M059J (cell line): ENCODE measurements at regions not wholly inside any gene's neighbourhood (a gene's known extent, or its start where the extent isn't known, plus 50 kb on each side); places are given as distances from the start of the nearest gene placed in this dataset.

ENCODE experiments used
- DNase-seq: peaks from one replicate; pipeline ENCODE4 v3.0.0-alpha.2; 2012; ENCODE audit warnings: low read depth

DNA sequence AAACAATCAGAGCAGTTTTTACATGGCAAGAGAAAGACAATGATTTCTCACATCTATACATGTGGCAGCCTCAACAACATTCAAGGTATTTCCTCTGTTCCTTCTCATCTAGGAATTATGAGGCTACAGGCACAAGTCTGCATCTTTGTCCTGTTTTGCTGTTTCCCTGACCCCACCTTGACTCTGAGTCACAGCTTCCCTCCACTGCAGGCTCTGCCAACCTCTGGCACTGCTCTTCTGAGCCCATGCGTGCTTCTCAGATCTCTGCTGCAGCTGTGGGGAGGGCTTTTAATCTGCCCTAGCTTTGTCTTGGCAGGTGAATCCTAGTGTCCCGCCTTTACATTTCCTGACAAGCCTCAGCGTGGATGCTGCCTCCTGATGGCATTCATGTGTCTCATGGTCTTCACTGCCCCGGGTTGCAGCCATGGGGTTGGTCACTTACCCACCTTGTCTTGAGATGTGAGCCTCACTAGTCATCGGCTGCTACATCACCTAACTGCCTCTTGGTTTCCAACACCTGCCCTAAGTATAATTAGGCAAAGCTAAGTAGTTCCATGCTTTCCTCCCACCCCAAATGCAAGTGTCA, 578.5 kb downstream of the TBC1D22A start:
- peak; percentile 46 for DNase-seq

DNA sequence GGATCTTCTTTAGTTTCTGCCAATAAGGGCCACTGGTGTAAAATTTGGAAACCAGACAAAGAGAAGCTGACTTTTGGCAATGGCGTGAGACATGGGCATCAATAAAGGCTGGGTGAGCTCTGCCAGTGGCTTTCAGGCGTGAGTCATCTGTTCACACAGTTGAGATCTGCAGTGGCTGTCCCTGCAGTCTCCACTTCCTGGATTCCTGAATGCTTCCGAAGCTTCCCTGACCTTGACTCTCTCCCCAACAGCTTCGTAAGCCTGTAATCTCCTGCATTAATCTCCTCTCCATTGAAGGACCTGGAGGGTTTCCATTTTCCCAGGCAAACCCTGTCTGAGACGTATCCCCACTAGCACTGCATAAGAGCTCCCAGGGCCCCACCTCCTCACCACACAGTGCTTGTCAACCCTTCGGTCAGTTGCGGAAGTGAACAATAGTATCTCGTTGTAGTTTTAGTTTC, 574.7 kb downstream of the TBC1D22A start:
- DNase-seq = peak; percentile 98

DNA sequence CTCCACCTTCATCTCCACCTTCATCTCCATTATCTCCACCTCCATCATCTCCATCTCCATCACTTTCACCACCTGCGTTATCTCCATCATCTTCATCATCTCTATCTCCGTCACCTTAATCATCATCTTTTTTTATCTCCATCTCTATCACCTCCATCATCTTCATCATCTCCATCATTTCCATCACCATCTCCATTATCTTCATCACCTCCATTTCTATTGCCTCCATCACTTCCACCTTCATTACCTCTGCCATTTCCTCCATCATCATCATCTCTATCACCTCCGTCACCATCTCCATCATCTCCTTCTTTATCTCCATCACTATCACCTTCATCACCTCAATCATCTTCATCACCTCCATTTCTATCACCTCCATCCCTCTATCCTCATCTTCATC, 573.5 kb downstream of the TBC1D22A start:
- no peak for DNase-seq

DNA sequence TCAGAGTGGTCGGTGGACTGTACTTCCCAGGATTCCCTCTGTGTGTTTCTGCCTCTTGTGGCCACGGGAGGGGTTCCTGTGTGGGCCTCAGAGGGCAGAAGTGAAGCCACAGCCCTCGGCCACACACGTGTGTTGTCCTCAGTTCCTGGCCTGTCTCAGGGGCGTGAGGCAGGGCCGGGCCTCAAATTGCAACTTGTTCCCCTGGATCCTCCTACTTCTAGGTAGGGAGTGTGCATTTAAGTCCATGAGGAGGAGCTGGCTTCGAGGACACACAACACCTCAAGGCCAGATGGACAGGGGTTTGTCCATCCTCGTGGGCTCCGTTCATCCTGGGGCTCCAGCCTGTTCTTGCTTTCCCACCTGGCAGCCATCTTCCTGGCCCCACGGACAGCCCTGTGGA, 573.0 kb downstream of the TBC1D22A start:
- no peak for DNase-seq

DNA sequence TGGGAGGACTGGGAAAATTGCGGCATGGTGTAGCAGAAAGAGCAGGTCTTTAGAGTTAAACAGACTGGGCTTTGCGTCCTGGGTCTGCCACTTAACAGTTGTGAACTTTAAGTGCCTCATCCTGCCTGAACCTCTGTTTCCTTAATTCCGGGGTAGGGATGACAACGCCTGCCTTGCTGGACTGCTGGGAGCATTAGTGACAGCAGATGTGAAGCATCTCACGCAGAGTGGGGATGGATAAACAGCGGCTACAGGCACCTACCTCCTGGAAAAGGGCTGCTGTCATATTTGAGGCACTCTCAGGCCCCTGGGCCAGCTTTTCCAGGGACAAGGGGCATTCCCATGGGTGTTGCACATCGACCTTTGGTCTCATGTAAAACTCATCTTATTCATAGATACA, 572.2 kb downstream of the TBC1D22A start:
- no peak for DNase-seq

DNA sequence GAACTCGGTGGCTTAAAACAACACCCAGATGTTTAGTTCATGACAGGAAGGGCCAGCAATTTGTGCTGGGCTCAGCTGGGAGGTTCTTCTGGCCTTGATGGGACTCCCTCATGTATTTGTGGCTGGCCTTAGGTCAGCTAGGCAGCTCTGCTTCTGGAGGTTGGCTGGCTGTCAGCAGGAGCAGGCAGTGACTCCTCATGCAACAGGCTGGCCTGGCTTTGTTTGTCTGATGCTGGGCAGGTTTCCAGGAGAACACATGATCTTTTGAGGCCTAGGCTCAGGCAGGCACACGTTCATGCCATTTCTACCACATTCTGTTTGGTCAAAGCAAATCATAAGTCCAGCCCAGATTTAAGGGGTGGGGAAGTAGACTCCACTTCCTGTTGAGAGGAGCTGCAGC, 571.2 kb downstream of the TBC1D22A start:
- peak; percentile 80 for DNase-seq

DNA sequence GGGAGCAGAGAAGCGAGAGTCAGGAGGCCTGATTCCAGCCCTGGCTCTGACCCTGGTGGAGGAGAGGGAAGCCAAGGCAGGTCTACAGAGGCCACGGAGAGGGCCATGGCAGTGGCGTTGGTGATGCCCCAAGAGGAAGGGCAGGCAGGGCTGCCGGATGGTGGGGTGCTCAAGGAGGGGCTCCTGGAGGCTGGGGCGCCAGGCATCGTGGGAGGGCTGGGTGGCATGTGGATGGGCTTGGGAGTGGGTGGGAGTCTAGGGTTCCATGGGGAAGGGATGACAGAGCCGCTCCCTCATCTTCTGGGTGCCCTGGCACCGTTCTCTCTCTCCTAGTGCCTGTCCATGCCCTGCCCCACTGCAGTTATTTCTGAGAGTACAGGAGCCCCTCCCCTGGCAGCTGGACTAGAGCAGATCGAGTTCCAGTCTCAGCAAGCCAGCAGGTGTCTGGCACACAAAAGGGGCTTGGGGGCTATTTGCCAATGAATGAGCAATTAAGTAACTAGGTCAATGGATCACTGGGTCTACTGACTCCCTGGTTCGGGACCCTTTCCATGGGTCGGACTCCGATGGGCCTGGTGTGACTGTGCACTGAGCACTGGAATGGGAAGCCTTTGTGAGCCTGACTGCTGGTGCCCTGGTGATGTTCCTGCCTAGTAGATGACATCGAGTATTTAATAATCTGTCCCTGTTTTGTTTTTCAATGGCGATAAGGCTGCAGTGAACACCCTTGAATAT, 570.0 kb downstream of the TBC1D22A start:
- DNase-seq = no peak

DNA sequence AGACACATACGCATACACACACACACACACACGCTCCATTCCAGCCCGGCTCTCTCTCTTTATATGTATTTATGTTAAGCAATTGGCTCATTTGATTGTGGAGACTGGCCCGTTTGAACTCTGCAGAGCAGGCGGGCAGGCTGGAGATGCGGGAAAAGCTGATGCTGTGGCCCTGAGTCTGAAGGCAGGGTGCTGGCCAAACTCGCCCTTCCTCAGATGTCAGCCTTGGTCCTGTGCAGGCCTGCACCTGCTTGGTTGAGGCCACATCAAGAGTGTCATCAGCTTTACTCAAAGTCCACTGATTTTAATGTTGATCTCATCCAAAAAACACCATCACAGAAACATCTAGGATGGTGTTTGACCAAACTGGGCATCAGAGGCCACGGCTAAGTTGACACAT, 569.3 kb downstream of the TBC1D22A start:
- no peak for DNase-seq

DNA sequence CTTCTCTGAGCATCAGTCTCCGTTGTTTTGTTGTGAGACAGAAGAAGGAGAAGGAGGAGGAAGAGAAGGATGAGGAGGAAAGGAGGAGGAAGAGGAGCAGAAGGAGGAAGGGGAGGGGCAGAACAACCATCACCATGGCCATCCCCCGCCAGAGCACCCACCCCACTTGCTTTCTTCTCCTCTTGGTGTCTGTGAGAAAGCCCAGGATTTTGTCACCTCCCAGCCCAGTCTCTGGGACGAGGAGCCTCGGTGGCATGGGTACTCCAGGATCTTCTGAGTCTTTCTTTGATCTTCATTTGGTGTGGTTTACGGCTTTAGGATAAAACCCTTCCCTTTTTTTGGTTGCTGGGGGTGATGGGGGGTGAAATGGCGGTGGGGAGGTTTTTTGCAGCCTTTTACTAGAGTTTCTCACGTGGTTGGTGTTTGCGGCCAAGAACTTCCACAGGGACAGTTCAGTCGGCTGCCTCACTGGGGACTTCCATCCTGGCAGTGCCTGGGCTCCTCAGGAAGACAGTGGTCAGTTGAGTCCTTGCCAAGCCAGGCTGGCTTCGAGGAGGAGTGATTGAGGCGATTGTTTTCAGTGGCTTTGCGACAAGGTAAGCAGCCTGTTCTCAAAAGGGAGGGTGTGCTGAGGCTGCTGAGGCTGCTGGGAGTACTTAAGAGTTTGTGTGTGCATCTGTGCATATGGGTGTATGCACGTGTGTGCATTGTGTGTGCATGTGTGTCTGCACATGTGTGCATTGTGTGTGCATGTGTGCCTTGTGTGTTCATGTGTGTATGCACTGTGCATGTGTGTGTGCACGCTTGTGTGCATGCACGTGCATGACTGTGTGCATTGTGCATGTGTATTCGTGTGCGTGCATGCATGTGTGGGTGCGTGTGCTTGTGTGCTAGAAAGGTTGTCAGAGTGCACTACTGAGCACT, 567.5 kb downstream of the TBC1D22A start:
- DNase-seq = peak; percentile 67

DNA sequence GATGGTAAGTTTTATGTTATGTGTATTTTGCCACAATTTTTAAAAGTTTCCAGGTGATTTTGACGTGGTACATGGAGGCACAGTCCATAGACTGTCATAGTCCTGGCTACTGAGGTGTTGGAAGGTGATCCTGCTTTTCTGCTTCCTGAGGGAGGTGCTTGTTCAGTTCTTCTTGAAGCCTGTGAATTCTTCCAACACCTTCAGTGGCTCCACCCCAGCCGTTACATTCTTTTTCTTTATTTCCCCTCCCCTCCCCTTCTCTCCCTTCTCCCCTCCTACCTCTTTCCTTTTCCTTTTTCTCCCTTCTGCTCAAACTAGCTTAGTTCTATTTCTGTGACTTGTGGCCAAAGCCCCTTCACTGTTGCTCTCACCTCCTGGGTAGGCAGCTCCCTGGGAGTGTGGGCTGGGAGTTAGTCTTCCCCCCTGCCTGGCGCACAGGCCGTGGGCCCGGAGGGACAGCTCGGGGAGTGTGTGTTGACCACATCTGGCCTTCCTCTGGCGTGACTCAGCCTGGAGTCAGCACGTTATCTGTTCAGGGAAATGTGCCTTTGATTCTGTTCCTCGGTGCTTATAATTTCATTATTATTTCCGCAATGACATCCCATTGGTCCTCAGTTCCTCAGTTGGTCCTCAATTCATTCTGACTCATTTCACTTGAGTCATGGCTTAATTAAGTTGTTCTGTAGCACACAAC, 566.2 kb downstream of the TBC1D22A start:
- peak; percentile 96 for DNase-seq

DNA sequence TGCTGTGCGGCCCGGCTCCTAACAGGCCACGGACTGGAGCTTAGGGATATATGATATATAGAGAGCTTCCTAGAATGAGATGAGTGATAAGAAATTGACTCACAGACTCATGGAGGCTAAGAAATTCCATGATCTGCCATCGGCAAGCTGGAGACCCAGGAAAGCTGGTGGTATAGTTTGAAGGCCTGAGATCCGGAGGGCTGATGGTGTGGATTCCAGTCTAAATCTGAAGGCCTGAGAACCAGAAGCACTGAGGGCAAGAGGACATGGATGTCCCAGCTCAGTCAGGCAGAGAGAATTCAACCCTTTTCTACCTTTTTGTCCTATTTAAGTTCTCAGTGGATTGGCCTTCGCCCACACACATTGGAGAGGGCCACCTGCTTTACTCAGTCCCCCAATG, 564.8 kb downstream of the TBC1D22A start:
- no peak for DNase-seq

DNA sequence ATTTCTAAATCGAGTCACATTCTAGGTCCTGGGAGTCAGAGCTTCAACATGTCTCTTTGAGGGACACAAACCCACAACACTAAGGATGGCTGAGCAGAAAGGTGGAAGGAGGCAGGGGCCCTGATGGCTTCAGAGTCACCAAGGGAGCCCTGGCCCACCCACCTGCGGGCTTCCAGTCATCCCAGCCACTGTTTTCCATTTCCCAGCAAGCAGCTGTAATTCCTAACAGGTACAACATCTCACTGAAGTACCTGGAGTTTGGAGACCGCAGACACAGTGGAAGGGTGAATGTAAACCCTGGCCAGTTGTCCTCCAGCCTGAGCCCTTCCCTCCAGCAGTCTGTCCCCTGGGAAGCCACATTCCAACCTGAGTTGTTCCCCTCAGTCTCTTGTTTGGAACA, 562.8 kb downstream of the TBC1D22A start:
- DNase-seq = no peak

DNA sequence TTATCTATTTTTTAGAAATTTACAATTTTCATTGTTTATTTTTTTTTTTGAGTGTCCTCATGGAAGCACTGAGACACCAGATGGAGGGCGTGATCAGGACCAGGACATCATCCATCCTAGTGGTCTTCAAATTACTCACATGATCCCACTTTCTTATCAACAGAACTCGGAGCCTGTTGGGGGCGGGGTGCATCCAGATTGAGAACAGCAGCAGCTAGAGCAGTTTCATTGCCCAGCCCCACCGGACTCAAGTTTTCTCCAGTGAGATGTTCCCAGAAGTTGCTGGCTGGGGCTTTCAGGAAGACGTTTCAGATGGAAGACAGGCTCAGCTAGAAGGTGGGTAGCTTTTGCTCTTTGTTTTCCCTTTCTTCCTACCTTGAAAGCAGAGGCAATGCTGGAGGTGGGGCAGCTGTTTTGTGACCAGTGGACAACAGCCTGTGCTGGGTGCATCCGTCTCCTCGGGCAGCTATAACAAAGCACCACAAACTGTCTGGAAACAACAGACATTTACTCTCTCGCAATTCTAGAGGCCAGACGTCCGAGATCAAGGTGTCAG, 562.1 kb downstream of the TBC1D22A start:
- DNase-seq = no peak

DNA sequence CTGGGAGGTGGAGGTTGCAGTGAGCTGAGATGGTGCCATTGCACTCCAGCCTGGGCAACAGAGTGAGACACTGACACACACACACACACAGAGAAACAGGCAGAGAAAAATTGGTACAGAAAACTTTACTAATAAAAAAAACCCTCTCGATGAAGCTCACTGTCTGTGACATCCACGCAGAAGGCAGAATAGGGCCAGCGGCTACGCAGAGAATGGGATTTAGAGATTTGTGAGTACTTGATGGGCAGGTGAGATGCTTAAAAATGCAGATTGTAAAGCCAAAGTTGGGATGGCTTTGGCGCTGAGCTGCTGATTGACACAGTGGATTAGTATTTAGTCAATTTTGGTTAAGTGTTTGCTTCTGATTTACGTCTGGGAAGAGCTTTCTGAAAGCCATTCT, 561.1 kb downstream of the TBC1D22A start:
- no peak for DNase-seq

DNA sequence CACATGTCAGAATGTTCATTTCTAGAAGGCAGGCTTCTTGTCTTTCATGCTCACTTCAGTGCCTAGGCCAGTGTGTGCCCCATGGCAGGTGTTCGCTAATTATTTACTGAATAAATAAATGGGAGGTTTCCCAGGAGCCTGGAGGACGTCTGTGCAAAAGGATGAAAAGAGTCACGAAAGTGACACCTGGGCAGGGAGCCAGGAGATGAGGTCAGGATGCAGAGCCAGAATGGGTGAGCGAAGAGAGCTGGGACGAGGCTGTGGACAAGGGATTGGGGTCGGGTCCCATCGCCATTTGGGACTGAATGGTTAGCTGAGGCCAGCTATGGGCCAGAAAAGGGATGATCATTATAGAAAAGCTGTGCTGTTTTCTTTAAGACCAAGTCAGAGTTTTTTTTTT, 560.4 kb downstream of the TBC1D22A start:
- DNase-seq = peak; percentile 44

DNA sequence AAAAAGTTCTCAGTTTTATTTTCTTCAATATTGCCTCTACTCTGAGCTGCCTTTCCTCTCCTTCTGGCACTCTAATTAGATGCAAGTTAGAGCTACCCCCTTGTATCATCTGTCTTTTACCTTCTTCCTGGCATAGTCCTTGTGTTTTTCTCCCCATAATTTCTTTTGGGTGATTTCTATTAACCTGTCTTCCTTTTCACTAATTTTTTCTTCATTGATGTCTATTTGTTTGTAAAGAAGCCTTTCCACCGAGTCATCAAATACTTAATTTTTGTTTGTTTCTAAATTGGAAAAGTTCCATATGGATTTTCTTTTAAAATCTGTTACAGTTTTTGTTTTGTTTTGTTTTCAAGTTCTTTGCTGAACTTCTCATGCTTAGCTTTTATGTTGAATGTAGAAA, 558.1 kb downstream of the TBC1D22A start:
- DNase-seq = no peak

DNA sequence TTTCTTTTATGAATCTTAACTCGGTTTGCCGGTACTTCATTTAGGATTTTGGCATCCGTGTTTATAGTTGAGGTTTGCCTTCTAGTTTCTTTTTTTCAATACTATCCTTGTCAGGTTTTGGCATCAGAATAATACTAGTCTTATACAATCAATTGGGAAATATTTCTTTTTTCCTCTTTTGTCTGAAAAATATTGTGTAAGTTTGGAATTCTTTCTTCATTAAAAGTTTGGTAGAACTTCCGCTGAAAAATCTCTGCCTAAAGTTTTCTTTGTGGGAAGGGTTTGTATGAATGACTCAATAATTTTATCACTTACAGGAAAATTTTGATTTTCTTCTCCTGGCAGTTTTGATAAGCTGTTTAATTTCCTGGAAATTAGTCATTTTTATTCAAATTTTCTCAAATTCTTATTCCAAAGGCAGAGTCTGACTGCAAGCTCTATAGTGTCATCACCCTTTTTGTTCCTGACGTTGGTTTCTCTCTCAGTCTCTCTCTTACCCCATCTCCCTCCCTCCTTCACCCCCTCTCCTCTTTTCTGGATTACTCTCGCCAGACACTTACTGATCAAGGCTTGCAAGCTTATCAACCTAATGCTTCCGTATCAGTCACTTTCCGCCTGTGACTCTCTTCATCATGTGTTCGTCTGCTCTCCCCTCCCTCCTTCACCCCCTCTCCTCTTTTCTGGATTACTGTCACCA, 555.7 kb downstream of the TBC1D22A start:
- DNase-seq = no peak

DNA sequence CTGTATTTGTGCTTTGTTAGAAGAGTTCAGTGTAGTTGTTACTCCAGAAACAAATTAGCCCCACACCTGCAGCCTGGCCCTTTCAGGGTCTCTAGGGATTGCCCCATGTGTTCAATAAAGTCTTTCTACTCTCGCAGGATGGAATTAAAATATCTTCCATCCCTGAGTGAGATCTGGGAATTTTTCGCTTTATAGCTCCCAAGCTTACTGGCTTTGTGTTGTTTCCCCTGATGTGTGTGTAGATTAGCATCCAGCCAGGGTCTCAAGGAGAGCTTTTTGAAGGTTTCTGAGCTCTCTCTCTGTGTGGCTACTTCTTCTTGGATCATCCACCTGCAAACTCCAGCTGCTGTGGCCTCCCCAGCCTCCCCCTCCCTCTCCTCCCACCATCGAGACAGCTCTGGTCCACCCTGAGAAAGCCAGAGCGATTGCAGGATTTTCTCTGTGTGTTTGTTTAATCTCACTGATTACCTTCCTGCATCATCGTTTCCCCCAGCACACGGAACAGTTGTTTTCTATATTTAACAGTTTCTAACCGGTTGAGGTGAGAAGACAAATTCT, 553.5 kb downstream of the TBC1D22A start:
- DNase-seq = no peak

DNA sequence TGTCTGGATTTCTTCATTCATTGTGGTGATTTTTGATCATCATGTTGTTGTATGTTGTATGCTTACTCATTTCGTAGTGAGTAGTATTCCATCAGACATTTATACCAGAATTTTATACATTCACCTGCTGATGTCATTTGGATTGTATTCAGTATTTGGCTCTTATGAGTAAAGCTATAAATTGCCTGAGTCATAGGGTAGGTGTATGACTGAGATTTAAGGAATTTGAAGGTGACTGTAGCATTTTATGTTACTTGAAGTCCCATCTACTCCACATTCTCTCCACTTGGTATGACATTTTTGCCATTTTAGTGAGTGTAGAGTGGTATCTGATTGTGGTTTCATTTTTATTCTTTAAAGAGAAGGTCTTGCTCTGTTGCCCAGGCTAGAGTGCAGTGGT, 548.2 kb downstream of the TBC1D22A start:
- peak; percentile 64 for DNase-seq

DNA sequence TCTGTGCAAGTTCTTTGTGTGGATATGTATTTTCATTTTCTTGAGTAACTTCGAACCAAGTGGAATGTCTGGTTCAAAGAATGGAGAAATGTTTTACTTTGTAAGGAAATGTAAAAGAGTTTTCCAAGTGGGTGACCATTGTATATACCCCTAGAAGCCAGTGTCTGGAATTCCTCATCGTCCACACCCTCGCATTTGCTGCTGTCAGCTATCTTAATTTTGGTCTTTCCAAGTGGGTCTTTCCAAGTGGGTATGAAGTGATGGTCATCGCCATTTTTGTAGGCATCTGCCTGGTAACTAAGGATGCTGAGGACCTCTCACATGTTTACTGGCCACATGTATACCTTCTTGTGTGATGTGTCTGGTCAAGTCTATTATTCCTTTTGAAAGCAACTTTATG, 547.5 kb downstream of the TBC1D22A start:
- DNase-seq = no peak

DNA sequence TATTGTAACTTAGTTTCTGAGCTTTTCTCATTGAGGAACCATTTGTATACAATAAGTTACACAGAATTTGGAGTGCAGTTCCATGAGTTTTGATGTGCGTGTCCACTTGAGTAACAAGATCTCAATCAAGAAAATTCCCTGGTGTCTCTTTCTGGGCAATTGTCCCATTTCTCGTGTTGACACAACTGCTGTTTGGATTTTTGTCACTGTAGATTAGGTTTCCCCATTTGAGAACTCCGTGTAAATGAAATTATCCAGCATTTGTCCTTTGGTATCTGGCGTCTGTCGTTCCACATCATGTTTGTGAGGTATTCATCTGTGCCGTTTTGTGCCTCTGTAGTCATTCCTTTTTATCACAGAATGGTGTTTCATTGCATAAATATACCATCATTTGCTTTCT, 547.0 kb downstream of the TBC1D22A start:
- no peak for DNase-seq
